ENCODE measurements at regions not wholly inside any gene's neighbourhood (a gene's known extent, or its start where the extent isn't known, plus 50 kb on each side); places are given as distances from the start of the nearest gene placed in this dataset.

GRCh38 chrX:7789200-7789599 is 53.8 kb upstream of the VCX start:
- peaks cover 4% of the 10 kb centered on the region for H3K27me3 ChIP-seq (ENCODE audit: control insufficient read depth, insufficient read depth, low read length)
- no peak for DNase-seq (ENCODE audit: low read depth in 4 of 6, low spot score in 6 of 6)
- H3K4me1 ChIP-seq (ENCODE audit: control insufficient read depth, insufficient read depth, low read length): no peaks in the 10 kb centered on the region
- no peaks in the 10 kb centered on the region for H3K9me3 ChIP-seq (ENCODE audit: control insufficient read depth, insufficient read depth, low read length)
- H3K36me3 ChIP-seq (ENCODE audit: control insufficient read depth, insufficient read depth, low read length): no peaks in the 10 kb centered on the region
- H3K4me3 ChIP-seq (ENCODE audit: low read depth, low read length): no peak overlapping the region
- no peak overlapping the region for H3K27ac ChIP-seq (ENCODE audit: low read depth, low read length)
- WGBS (ENCODE audit: insufficient coverage): 100% methylated on average over 1 of the region's 2 CpGs

GRCh38 chrX:7788334-7788733 is 54.6 kb upstream of the VCX start:
- DNase-seq (ENCODE audit: low read depth in 4 of 6, low spot score in 6 of 6): no peak
- Histone ChIP-seq H3K27ac (ENCODE audit: low read depth, low read length) (no peak overlapping the region), H3K27me3 (ENCODE audit: control insufficient read depth, insufficient read depth, low read length) (peaks cover 4% of the 10 kb centered on the region), H3K4me3 (ENCODE audit: low read depth, low read length) (no peak overlapping the region), H3K9me3 (ENCODE audit: control insufficient read depth, insufficient read depth, low read length) (no peaks in the 10 kb centered on the region), H3K36me3 (ENCODE audit: control insufficient read depth, insufficient read depth, low read length) (no peaks in the 10 kb centered on the region), H3K4me1 (ENCODE audit: control insufficient read depth, insufficient read depth, low read length) (no peaks in the 10 kb centered on the region)
- WGBS (ENCODE audit: insufficient coverage): 83% methylated on average over 1 of the region's 1 CpG

DNA sequence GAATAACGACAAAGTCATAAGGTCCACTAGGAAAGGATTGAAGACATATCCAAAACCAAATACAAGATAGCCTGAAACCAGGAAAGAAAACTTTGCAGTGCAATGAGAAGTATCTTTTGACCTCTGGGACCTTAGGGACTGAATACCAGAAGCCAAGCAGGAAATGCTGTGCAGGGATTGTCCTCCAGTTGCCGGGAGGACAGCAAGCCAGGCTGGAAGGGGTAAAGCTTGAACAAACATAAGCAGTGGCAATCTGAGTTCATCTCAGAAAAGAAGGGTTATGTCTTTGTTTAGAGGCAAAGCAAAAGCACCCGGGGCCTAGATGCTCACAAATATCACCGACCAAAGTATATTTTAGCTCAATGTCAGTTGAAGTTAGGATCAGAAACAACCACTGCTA is 55.3 kb upstream of the VCX start:
- no peaks in the 10 kb centered on the region for H3K9me3 ChIP-seq (ENCODE audit: control insufficient read depth, insufficient read depth, low read length)
- H3K36me3 ChIP-seq (ENCODE audit: control insufficient read depth, insufficient read depth, low read length): no peaks in the 10 kb centered on the region
- H3K4me1 ChIP-seq (ENCODE audit: control insufficient read depth, insufficient read depth, low read length): no peaks in the 10 kb centered on the region
- no peak overlapping the region for H3K27ac ChIP-seq (ENCODE audit: low read depth, low read length)
- 83% methylated on average over 1 of the region's 4 CpGs for WGBS (ENCODE audit: insufficient coverage)
- H3K27me3 ChIP-seq (ENCODE audit: control insufficient read depth, insufficient read depth, low read length): peaks cover 4% of the 10 kb centered on the region
- no peak overlapping the region for H3K4me3 ChIP-seq (ENCODE audit: low read depth, low read length)
- no peak for DNase-seq (ENCODE audit: low read depth in 4 of 6, low spot score in 6 of 6)

GRCh38 chrX:7784580-7784979 is 58.4 kb upstream of the VCX start:
- Histone ChIP-seq H3K4me1 (ENCODE audit: control insufficient read depth, insufficient read depth, low read length) (no peaks in the 10 kb centered on the region), H3K4me3 (ENCODE audit: low read depth, low read length) (no peak overlapping the region), H3K27me3 (ENCODE audit: control insufficient read depth, insufficient read depth, low read length) (peaks cover 2% of the 10 kb centered on the region), H3K27ac (ENCODE audit: low read depth, low read length) (no peak overlapping the region), H3K9me3 (ENCODE audit: control insufficient read depth, insufficient read depth, low read length) (no peaks in the 10 kb centered on the region), H3K36me3 (ENCODE audit: control insufficient read depth, insufficient read depth, low read length) (no peaks in the 10 kb centered on the region)
- no CpG with 5 or more reads among the region's 1 CpG for WGBS (ENCODE audit: insufficient coverage)
- no peak for DNase-seq (ENCODE audit: low read depth in 4 of 6, low spot score in 6 of 6)

DNA sequence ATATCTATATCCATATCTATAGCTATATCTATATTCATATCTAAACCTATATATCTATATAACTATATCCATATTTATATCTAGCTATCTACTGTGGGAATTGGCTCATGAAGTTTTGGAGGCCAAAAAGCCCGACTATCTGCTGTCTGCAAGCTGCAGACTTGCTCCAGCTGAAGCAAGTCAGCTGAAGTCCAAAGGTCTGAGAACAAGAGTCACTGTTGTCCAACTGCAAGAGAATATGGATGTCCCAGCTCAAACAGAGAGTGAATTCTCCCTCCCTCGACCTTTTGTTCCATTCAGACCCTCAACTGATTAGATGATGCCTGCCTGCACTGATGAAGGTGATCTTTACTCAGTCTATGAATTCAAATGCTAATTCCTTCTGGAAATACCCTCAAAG is 63.3 kb upstream of the VCX start:
- no peak for DNase-seq (ENCODE audit: low read depth in 4 of 6, low spot score in 6 of 6)
- no peaks in the 10 kb centered on the region for H3K4me1 ChIP-seq (ENCODE audit: control insufficient read depth, insufficient read depth, low read length)
- WGBS (ENCODE audit: insufficient coverage): 100% methylated on average over 1 of the region's 2 CpGs
- no peaks in the 10 kb centered on the region for H3K27me3 ChIP-seq (ENCODE audit: control insufficient read depth, insufficient read depth, low read length)
- no peaks in the 10 kb centered on the region for H3K9me3 ChIP-seq (ENCODE audit: control insufficient read depth, insufficient read depth, low read length)
- H3K27ac ChIP-seq (ENCODE audit: low read depth, low read length): no peak overlapping the region
- H3K36me3 ChIP-seq (ENCODE audit: control insufficient read depth, insufficient read depth, low read length): no peaks in the 10 kb centered on the region
- no peak overlapping the region for H3K4me3 ChIP-seq (ENCODE audit: low read depth, low read length)

DNA sequence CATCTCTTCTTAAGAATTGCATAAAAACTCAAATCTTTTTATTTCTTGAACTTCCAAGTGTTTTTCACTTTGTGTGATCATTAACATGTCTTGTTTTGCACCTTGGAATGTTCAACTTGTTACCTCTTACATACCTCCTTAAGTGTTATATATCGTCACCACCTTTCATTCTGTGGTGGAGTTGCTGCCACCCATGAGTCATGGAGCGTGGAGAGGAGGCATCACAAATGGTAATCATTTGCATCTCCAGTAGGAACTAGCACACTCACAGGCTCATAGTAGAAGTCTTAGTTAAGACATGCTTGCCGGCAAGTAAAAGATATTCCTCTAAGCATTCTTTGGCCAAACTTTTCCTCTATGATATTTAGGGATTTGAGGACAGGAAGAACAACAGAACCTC is 67.0 kb upstream of the VCX start:
- no peak overlapping the region for H3K4me3 ChIP-seq (ENCODE audit: low read depth, low read length)
- H3K36me3 ChIP-seq (ENCODE audit: control insufficient read depth, insufficient read depth, low read length): no peaks in the 10 kb centered on the region
- no peaks in the 10 kb centered on the region for H3K9me3 ChIP-seq (ENCODE audit: control insufficient read depth, insufficient read depth, low read length)
- WGBS (ENCODE audit: insufficient coverage): 100% methylated on average over 1 of the region's 3 CpGs
- H3K27me3 ChIP-seq (ENCODE audit: control insufficient read depth, insufficient read depth, low read length): no peaks in the 10 kb centered on the region
- no peak for DNase-seq (ENCODE audit: low read depth in 4 of 6, low spot score in 6 of 6)
- no peaks in the 10 kb centered on the region for H3K4me1 ChIP-seq (ENCODE audit: control insufficient read depth, insufficient read depth, low read length)
- no peak overlapping the region for H3K27ac ChIP-seq (ENCODE audit: low read depth, low read length)

DNA sequence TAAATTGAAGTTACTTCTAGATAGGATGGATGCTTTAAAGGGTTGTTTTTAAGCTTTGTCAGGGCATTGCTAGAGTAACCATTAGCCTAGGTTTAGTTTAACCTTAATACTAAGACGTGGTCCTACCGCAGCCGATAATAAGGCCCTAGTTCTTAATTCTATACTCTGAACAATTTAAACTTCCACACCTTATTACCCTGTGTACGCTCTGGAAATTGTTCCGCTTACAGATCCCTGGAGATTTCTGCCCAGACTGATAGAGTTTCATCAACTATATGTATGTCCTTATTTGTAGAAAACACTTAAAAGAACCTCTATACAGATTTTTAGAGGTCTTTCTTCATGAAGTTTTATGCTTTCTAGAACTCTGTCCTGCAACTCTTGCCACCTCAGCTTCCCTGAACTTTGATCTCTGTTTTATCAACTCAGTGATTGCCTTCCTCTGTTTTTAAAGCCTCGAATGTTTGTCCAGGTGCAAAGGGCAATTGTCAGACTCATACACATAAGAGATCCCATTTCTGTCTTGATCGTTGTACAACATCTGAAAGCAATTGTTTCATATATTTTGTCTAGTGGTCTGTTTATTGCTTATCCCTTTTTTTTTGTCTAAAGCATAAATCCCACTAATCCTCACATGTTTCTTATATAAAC is 71.1 kb upstream of the VCX start:
- Histone ChIP-seq H3K4me3 (ENCODE audit: low read depth, low read length) (no peak overlapping the region), H3K36me3 (ENCODE audit: control insufficient read depth, insufficient read depth, low read length) (no peaks in the 10 kb centered on the region), H3K9me3 (ENCODE audit: control insufficient read depth, insufficient read depth, low read length) (no peaks in the 10 kb centered on the region), H3K27me3 (ENCODE audit: control insufficient read depth, insufficient read depth, low read length) (no peaks in the 10 kb centered on the region), H3K27ac (ENCODE audit: low read depth, low read length) (no peak overlapping the region), H3K4me1 (ENCODE audit: control insufficient read depth, insufficient read depth, low read length) (no peaks in the 10 kb centered on the region)
- DNase-seq (ENCODE audit: low read depth in 4 of 6, low spot score in 6 of 6): no peak
- WGBS (ENCODE audit: insufficient coverage): 100% methylated on average over 1 of the region's 7 CpGs

DNA sequence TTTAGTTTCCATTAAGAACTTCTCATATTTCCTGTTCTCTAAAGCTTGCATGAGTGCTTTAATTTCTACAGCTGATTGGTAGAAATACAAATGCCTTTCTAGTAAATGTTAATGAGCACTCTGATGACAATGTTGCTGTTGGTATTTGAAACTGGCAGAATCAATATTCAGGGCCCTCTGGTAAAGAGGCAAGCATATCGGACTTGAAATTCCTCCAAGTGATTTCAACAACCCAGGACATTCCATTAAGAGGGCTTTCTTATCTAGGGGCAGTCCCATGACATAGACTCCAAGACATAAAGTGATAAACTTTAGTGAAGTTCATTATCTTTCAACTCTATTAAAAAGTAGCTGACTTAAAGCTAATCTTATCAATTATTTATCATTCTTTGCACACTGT is 83.1 kb upstream of the VCX start:
- Histone ChIP-seq H3K9me3 (ENCODE audit: control insufficient read depth, insufficient read depth, low read length) (no peaks in the 10 kb centered on the region), H3K27me3 (ENCODE audit: control insufficient read depth, insufficient read depth, low read length) (no peaks in the 10 kb centered on the region), H3K4me1 (ENCODE audit: control insufficient read depth, insufficient read depth, low read length) (no peaks in the 10 kb centered on the region), H3K4me3 (ENCODE audit: low read depth, low read length) (no peak overlapping the region), H3K27ac (ENCODE audit: low read depth, low read length) (no peak overlapping the region), H3K36me3 (ENCODE audit: control insufficient read depth, insufficient read depth, low read length) (no peaks in the 10 kb centered on the region)
- WGBS (ENCODE audit: insufficient coverage): no CpG with 5 or more reads among the region's 1 CpG
- DNase-seq (ENCODE audit: low read depth in 4 of 6, low spot score in 6 of 6): no peak

- 83% methylated on average over 2 of the region's 5 CpGs for WGBS (ENCODE audit: insufficient coverage)
- DNase-seq (ENCODE audit: low read depth in 4 of 6, low spot score in 6 of 6): no peak
- no peaks in the 10 kb centered on the region for H3K27me3 ChIP-seq (ENCODE audit: control insufficient read depth, insufficient read depth, low read length)
- H3K4me3 ChIP-seq (ENCODE audit: low read depth, low read length): no peak overlapping the region
- no peaks in the 10 kb centered on the region for H3K4me1 ChIP-seq (ENCODE audit: control insufficient read depth, insufficient read depth, low read length)
- no peak overlapping the region for H3K27ac ChIP-seq (ENCODE audit: low read depth, low read length)
- no peaks in the 10 kb centered on the region for H3K9me3 ChIP-seq (ENCODE audit: control insufficient read depth, insufficient read depth, low read length)
- no peaks in the 10 kb centered on the region for H3K36me3 ChIP-seq (ENCODE audit: control insufficient read depth, insufficient read depth, low read length)
Measured at GRCh38 chrX:7746856-7747255, 96.1 kb upstream of the VCX start.

DNA sequence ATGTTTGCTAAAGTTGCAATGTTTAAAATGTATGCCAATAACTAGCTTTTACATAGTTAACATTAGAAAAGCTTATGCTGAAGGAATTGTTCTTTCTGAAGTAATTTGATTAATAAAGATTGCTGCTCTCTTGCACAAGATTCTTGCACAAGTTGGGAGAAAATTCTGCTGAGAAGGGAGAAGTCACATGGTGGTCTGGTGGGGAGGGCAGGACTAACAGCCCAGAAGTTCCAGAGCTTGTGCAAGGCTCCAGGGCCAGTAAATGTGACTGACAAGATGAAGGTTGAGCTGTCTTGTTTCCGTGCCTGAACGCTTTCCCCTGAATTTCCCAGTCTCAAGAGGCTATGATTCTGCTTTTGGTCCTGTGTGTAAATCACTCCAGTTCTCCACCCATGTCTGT is 112.9 kb upstream of the VCX start:
- Histone ChIP-seq H3K27me3 (ENCODE audit: control insufficient read depth, insufficient read depth, low read length) (no peaks in the 10 kb centered on the region), H3K4me3 (ENCODE audit: low read depth, low read length) (no peak overlapping the region), H3K4me1 (ENCODE audit: control insufficient read depth, insufficient read depth, low read length) (no peaks in the 10 kb centered on the region), H3K9me3 (ENCODE audit: control insufficient read depth, insufficient read depth, low read length) (no peaks in the 10 kb centered on the region), H3K36me3 (ENCODE audit: control insufficient read depth, insufficient read depth, low read length) (no peaks in the 10 kb centered on the region), H3K27ac (ENCODE audit: low read depth, low read length) (no peak overlapping the region)
- DNase-seq (ENCODE audit: low read depth in 4 of 6, low spot score in 6 of 6): no peak
- WGBS (ENCODE audit: insufficient coverage): 89% methylated on average over 2 of the region's 2 CpGs

All from spinal cord (tissue), 9 donors.